PFSK-1 (cell line): ENCODE measurements at regions not wholly inside any gene's neighbourhood (a gene's known extent, or its start where the extent isn't known, plus 50 kb on each side); places are given as distances from the start of the nearest gene placed in this dataset.

Experiments used
- FOXP2 ChIP-seq: optimal IDR thresholded peaks from 2 replicates; pipeline ENCODE3; 2011; ENCODE audit warnings: borderline replicate concordance, control low read depth, inconsistent platforms; ENCODE audit not compliant: insufficient read depth; ENCODE audit errors: extremely low read length, extremely low read depth
- POLR2AphosphoS5 ChIP-seq: IDR thresholded peaks from 2 replicates; pipeline ENCODE4 v1.6.1; 2012; ENCODE audit warnings: low read depth, mild to moderate bottlenecking, control low read depth, low read length, moderate library complexity
- SIN3A ChIP-seq: IDR thresholded peaks from 2 replicates; pipeline ENCODE4 v1.6.1; 2012; ENCODE audit warnings: mild to moderate bottlenecking, low read length, moderate library complexity, borderline replicate concordance; ENCODE audit not compliant: insufficient read depth
- TAF1 ChIP-seq: IDR thresholded peaks from 2 replicates; pipeline ENCODE4 v1.6.1; 2012; ENCODE audit warnings: low read length, control low read depth, borderline replicate concordance; ENCODE audit not compliant: insufficient read depth
- TF ChIP-seq, protein P1 (sequence below), 2 experiments: IDR thresholded peaks; 2 replicates each; pipeline versions ENCODE4 v1.6.1 to v1.8.0; 2011 to 2012; ENCODE audit warnings: low read depth in 2 of 2, low read length in 2 of 2, control low read depth in 1 of 2, inconsistent platforms in 1 of 2, mild to moderate bottlenecking in 1 of 2, moderate library complexity in 1 of 2; ENCODE audit not compliant: insufficient read depth in 1 of 2

DNA sequence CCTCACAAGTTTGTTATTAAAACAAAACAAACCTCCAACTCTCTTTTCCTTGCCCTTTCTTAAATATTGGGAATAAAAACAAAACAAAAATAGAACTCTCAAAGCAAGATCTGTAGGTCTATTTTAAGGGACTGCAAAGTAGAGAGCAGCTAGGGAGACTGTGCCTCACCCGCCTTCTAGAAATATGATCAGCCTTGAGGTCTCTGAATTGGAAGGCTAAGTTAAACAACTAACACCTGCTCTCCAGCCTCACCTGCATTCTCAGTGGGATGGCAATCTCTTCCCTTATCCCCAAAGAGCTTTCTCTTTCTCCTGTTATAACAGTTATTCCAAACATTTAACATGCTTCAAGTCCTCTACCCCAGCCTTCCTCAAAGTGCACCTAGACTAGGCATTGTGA is 75.5 kb upstream of the TNR start:
- TF ChIP-seq POLR2AphosphoS5 (no peak), FOXP2 (no peak), SIN3A (no peak), TAF1 (no peak)
- TF ChIP-seq, protein P1, sequence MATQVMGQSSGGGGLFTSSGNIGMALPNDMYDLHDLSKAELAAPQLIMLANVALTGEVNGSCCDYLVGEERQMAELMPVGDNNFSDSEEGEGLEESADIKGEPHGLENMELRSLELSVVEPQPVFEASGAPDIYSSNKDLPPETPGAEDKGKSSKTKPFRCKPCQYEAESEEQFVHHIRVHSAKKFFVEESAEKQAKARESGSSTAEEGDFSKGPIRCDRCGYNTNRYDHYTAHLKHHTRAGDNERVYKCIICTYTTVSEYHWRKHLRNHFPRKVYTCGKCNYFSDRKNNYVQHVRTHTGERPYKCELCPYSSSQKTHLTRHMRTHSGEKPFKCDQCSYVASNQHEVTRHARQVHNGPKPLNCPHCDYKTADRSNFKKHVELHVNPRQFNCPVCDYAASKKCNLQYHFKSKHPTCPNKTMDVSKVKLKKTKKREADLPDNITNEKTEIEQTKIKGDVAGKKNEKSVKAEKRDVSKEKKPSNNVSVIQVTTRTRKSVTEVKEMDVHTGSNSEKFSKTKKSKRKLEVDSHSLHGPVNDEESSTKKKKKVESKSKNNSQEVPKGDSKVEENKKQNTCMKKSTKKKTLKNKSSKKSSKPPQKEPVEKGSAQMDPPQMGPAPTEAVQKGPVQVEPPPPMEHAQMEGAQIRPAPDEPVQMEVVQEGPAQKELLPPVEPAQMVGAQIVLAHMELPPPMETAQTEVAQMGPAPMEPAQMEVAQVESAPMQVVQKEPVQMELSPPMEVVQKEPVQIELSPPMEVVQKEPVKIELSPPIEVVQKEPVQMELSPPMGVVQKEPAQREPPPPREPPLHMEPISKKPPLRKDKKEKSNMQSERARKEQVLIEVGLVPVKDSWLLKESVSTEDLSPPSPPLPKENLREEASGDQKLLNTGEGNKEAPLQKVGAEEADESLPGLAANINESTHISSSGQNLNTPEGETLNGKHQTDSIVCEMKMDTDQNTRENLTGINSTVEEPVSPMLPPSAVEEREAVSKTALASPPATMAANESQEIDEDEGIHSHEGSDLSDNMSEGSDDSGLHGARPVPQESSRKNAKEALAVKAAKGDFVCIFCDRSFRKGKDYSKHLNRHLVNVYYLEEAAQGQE (IDR thresholded peaks at IDR 0.05; ENCODE audit: insufficient read depth in 1 of 2, low read depth in 2 of 2, low read length in 2 of 2): no peak

DNA sequence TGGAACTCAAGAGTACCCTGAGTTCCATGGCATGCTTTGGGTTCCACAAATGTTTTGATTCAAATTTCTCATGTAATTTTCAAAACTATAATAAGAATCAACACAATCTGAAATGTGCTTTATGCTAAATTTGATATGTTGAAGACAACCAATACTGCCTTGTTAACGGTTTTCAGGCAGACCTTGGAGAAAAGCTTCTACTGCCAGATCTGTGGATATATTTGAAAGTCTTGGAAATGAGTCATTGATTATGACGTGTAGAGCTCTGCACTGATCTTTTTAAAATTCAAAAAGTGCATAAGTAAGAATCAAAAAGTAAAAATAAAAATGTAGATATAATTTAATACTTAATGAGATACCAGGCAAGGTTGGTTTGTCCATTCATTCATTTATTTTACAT is 74.0 kb upstream of the TNR start:
- TF ChIP-seq SIN3A (no peak), TAF1 (no peak), FOXP2 (no peak), POLR2AphosphoS5 (no peak)
- TF ChIP-seq, protein P1 (IDR thresholded peaks at IDR 0.05; ENCODE audit: insufficient read depth in 1 of 2, low read depth in 2 of 2, low read length in 2 of 2): no peak

DNA sequence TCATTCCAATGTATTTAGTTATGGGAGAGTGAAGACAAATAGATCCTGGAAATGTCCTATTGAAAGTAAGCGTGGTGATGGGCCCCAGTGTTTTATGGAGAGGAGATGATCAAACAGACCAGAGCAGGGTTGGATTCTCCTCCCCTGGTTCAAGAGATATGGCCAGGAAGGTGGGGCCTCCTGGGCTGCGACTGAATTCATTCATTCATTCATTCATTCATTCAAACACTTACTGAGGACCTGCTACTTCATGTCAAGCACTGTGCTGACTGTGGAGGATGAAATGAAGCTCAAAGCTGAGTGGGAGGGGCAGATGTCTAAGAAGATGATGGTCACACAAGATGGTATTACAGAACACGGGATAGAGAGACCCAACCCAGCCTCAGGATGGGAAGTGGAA is 71.5 kb upstream of the TNR start:
- no peak for TF ChIP-seq FOXP2
- TF ChIP-seq TAF1: no peak
- TF ChIP-seq, protein P1 (IDR thresholded peaks at IDR 0.05; ENCODE audit: insufficient read depth in 1 of 2, low read depth in 2 of 2, low read length in 2 of 2): no peak
- TF ChIP-seq SIN3A: no peak
- no peak for TF ChIP-seq POLR2AphosphoS5

DNA sequence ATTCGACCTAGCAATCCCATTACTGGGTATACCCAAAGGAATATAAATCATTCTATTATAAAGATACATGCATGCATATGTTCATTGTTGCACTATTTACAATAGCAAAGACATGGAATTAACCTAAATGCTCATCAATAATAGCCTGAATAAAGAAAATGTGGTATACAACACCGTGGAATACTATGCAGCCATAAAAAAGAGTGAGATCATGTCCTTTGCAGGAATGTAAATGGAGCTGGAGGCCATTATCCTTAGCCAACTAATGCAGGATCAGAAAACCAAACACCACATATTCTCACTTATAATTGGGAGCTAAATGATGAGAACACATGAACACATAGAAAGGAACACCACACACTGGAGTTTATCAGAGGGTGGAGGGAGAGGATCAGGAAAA is 69.5 kb upstream of the TNR start:
- TF ChIP-seq, protein P1 (IDR thresholded peaks at IDR 0.05; ENCODE audit: insufficient read depth in 1 of 2, low read depth in 2 of 2, low read length in 2 of 2): no peak
- no peak for TF ChIP-seq SIN3A
- TF ChIP-seq POLR2AphosphoS5: no peak
- TF ChIP-seq TAF1: no peak

DNA sequence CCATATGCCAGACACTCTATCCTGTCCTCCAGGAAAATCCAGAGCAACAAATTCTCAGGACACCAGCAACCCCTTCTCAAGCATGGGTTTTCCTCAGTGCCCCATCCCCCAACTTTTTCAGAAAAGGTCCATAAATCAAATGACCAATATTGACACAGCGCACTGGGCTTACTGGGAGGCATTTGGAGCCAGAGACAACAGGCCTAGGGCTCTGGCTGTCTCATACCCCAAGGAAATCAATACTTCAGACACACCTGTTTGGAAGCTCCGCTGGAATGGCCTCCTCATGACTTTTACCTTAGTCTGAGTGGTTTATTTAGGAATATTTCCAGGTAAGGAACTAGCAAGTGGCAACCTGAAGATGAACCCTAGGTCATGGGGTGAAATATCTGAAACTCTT is 66.9 kb upstream of the TNR start:
- no peak for TF ChIP-seq POLR2AphosphoS5
- TF ChIP-seq, protein P1 (IDR thresholded peaks at IDR 0.05; ENCODE audit: insufficient read depth in 1 of 2, low read depth in 2 of 2, low read length in 2 of 2): no peak
- TF ChIP-seq TAF1: no peak
- TF ChIP-seq SIN3A: no peak
- TF ChIP-seq FOXP2: no peak
